GM12873 (cell line): ENCODE measurements at regions not wholly inside any gene's neighbourhood (a gene's known extent, or its start where the extent isn't known, plus 50 kb on each side); places are given as distances from the start of the nearest gene placed in this dataset.

Experiments used
- TF ChIP-seq, protein P1 (sequence below): IDR thresholded peaks from 2 replicates; pipeline ENCODE4 v1.5.1; 2012; ENCODE audit warnings: low read depth, mild to moderate bottlenecking, moderate library complexity, low read length, control low read depth; ENCODE audit not compliant: insufficient read depth; ENCODE audit errors: missing control alignments

DNA sequence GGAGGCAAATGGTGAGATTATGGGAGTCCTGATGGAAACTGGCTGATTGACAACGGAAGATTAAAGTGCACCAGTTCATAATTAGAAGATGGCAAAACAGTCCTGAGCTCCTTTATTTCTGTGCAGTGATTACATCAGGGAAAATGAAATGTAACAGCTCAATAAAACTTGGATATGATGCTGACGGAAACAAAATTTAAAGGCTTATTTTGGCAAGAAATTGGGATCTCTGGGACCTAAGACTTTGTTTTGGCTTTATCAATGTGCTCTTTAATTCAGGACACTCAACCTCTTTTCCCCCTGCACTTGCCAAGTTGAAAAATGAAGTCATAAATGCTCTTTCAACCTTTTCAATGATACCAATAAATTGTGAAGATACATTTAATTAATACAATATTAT is 226.8 kb downstream of the C6orf118 start:
- TF ChIP-seq, protein P1, sequence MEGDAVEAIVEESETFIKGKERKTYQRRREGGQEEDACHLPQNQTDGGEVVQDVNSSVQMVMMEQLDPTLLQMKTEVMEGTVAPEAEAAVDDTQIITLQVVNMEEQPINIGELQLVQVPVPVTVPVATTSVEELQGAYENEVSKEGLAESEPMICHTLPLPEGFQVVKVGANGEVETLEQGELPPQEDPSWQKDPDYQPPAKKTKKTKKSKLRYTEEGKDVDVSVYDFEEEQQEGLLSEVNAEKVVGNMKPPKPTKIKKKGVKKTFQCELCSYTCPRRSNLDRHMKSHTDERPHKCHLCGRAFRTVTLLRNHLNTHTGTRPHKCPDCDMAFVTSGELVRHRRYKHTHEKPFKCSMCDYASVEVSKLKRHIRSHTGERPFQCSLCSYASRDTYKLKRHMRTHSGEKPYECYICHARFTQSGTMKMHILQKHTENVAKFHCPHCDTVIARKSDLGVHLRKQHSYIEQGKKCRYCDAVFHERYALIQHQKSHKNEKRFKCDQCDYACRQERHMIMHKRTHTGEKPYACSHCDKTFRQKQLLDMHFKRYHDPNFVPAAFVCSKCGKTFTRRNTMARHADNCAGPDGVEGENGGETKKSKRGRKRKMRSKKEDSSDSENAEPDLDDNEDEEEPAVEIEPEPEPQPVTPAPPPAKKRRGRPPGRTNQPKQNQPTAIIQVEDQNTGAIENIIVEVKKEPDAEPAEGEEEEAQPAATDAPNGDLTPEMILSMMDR, result no peak

- TF ChIP-seq, protein P1, result no peak
Measured at GRCh38 chr6:165081944-165082532, 227.4 kb downstream of the C6orf118 start.

DNA sequence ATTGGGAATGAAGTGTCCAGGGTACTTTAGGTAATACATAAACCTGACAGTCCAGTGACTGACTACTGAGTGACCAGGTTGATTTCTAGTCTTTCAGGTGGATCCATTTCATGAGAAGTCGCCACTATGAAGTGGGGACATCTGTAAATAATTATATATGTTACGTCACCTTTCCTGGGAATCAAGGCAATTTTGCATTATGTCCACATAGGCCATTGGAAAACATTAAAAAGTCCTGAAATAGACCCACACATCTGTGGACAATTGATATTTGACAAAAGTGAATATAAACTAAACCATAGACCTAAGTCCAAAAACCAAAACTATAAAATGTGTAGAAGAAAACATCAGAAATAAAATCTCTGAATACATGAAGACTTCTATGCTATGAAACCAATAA is 231.5 kb downstream of the C6orf118 start:
- TF ChIP-seq, protein P1, result no peak

GRCh38 chr6:165071906-165072305 is 237.5 kb downstream of the C6orf118 start:
- TF ChIP-seq, protein P1, result no peak

DNA sequence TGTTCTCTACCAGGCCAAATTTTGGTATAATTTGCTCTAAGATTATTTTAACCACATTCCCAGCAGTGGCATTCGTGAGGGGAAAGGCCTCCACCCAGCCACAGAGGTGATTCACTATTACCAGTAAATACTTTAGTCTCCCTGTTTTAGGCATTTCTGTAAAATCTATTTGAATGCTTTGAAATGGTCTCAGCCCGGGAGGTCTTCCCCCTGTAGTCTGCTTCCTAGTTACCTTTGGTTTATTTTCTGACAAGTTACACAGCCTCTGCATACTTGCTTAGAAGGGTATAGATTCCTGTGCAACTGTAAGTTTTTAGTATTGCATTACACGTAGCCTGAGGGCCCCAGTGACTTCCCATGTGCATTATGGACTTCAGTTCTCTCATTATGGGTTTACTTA is 248.7 kb downstream of the C6orf118 start:
- TF ChIP-seq, protein P1, result no peak

DNA sequence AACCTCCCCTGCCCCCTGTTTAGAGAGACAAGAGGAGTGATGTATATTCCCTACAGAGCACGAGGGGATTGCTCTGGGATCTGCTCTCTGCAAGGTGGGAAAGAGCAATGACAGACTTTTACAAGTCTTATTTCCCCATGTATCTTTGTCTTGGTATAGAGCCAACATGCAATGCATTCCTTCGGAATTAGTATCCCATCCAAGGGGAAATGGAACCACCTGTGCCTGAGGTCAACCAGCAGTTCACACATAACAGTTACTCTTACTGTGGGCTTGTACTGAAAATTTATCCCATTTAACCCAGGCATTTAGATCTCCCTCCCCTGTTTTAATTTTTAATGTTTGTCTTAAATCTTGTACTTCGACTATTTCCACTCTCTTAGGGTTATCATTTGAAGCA is 250.4 kb downstream of the C6orf118 start:
- TF ChIP-seq, protein P1, result no peak

- TF ChIP-seq, protein P1, result no peak
Measured at GRCh38 chr6:165056292-165056691, 253.1 kb downstream of the C6orf118 start.
